ENCODE measurements at regions not wholly inside any gene's neighbourhood (a gene's known extent, or its start where the extent isn't known, plus 50 kb on each side); places are given as distances from the start of the nearest gene placed in this dataset.

DNA sequence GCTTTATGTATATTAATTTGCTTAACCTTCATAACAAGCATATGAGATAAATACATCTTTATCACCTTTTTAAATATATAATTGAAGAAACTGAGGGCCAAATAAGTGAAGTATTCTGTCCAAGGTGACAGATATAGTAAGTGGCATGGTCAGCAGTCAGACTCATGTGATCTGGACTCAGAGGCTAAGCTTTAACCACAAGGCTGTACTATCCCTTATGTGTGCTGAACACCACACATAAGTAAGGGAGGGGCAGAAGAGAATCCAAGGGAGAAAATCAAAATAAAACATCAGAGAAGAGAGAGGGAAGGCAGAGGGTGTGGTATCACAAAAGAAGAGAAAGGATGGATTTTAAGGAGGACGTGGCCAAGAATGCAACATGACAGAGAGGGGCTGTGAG lies 348.4 kb downstream of the EFNB2 start:
- no peaks in the 10 kb centered on the region for H3K9me3 ChIP-seq (ENCODE audit: control insufficient read depth, insufficient read depth, low read depth, low read length)
- no peak overlapping the region for H3K4me3 ChIP-seq (ENCODE audit: low read depth, low read length)
- no peak overlapping the region for H3K27ac ChIP-seq (ENCODE audit: extremely low read depth, low read depth, low read length)
- H3K4me1 ChIP-seq (ENCODE audit: control insufficient read depth, insufficient read depth, low read length): no peaks in the 10 kb centered on the region
- no peaks in the 10 kb centered on the region for H3K36me3 ChIP-seq (ENCODE audit: control insufficient read depth in 2 of 2, insufficient read depth in 1 of 2, low read length in 2 of 2)
- POLR2A ChIA-PET: no interaction called here
- TF ChIP-seq ZNF792 (tag by site-specific recombination; IDR thresholded peaks at IDR 0.05) (no peak), ZNF629 (tag by site-specific recombination; IDR thresholded peaks at IDR 0.05) (no peak), ZNF654 (tag by site-specific recombination; IDR thresholded peaks at IDR 0.05; ENCODE audit: low read depth) (no peak), ZNF366 (tag by site-specific recombination; conservative IDR thresholded peaks at IDR 0.05) (no peak), ZNF677 (tag by site-specific recombination; IDR thresholded peaks at IDR 0.05) (no peak), ZNF324 (tag by site-specific recombination; IDR thresholded peaks at IDR 0.05) (no peak), SP3 (tag by site-specific recombination; IDR thresholded peaks at IDR 0.05) (no peak), ZBTB8A (tag by site-specific recombination; IDR thresholded peaks at IDR 0.05) (no peak), ZIC2 (tag by site-specific recombination; IDR thresholded peaks at IDR 0.05) (no peak), BCL11B (tag by site-specific recombination; IDR thresholded peaks at IDR 0.05; ENCODE audit: low read depth) (no peak), ZNF239 (tag by site-specific recombination; IDR thresholded peaks at IDR 0.05) (no peak), ZNF558 (tag by site-specific recombination; IDR thresholded peaks at IDR 0.05) (no peak), ZNF530 (tag by site-specific recombination; IDR thresholded peaks at IDR 0.05; ENCODE audit: low read depth) (no peak), ZNF596 (tag by site-specific recombination; IDR thresholded peaks at IDR 0.05) (no peak), ZNF776 (tag by site-specific recombination; IDR thresholded peaks at IDR 0.05; ENCODE audit: borderline replicate concordance) (no peak), ZNF169 (tag by site-specific recombination; IDR thresholded peaks at IDR 0.05) (no peak)
- TF ChIP-seq, protein P1, sequence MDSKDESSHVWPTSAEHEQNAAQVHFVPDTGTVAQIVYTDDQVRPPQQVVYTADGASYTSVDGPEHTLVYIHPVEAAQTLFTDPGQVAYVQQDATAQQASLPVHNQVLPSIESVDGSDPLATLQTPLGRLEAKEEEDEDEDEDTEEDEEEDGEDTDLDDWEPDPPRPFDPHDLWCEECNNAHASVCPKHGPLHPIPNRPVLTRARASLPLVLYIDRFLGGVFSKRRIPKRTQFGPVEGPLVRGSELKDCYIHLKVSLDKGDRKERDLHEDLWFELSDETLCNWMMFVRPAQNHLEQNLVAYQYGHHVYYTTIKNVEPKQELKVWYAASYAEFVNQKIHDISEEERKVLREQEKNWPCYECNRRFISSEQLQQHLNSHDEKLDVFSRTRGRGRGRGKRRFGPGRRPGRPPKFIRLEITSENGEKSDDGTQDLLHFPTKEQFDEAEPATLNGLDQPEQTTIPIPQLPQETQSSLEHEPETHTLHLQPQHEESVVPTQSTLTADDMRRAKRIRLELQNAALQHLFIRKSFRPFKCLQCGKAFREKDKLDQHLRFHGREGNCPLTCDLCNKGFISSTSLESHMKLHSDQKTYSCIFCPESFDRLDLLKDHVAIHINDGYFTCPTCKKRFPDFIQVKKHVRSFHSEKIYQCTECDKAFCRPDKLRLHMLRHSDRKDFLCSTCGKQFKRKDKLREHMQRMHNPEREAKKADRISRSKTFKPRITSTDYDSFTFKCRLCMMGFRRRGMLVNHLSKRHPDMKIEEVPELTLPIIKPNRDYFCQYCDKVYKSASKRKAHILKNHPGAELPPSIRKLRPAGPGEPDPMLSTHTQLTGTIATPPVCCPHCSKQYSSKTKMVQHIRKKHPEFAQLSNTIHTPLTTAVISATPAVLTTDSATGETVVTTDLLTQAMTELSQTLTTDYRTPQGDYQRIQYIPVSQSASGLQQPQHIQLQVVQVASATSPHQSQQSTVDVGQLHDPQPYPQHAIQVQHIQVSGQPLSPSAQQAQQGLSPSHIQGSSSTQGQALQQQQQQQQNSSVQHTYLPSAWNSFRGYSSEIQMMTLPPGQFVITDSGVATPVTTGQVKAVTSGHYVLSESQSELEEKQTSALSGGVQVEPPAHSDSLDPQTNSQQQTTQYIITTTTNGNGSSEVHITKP (tag by site-specific recombination; IDR thresholded peaks at IDR 0.05): no peak
- TF ChIP-seq, protein P2, sequence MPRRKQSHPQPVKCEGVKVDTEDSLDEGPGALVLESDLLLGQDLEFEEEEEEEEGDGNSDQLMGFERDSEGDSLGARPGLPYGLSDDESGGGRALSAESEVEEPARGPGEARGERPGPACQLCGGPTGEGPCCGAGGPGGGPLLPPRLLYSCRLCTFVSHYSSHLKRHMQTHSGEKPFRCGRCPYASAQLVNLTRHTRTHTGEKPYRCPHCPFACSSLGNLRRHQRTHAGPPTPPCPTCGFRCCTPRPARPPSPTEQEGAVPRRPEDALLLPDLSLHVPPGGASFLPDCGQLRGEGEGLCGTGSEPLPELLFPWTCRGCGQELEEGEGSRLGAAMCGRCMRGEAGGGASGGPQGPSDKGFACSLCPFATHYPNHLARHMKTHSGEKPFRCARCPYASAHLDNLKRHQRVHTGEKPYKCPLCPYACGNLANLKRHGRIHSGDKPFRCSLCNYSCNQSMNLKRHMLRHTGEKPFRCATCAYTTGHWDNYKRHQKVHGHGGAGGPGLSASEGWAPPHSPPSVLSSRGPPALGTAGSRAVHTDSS (tag by site-specific recombination; IDR thresholded peaks at IDR 0.05): no peak
- TF ChIP-seq, protein P3, sequence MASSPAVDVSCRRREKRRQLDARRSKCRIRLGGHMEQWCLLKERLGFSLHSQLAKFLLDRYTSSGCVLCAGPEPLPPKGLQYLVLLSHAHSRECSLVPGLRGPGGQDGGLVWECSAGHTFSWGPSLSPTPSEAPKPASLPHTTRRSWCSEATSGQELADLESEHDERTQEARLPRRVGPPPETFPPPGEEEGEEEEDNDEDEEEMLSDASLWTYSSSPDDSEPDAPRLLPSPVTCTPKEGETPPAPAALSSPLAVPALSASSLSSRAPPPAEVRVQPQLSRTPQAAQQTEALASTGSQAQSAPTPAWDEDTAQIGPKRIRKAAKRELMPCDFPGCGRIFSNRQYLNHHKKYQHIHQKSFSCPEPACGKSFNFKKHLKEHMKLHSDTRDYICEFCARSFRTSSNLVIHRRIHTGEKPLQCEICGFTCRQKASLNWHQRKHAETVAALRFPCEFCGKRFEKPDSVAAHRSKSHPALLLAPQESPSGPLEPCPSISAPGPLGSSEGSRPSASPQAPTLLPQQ (tag by site-specific recombination; IDR thresholded peaks at IDR 0.05): no peak
- TF ChIP-seq, protein P4, sequence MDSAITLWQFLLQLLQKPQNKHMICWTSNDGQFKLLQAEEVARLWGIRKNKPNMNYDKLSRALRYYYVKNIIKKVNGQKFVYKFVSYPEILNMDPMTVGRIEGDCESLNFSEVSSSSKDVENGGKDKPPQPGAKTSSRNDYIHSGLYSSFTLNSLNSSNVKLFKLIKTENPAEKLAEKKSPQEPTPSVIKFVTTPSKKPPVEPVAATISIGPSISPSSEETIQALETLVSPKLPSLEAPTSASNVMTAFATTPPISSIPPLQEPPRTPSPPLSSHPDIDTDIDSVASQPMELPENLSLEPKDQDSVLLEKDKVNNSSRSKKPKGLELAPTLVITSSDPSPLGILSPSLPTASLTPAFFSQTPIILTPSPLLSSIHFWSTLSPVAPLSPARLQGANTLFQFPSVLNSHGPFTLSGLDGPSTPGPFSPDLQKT (IDR thresholded peaks at IDR 0.05; ENCODE audit: borderline replicate concordance, low read depth, low read length): no peak
- CTCF ChIA-PET: interaction anchor here (0.6 kb wide), 1 partner anchor 55 kb away, joined by 3 read pairs; no protein-coding TSS in a partner anchor
